ENCODE measurements at regions not wholly inside any gene's neighbourhood (a gene's known extent, or its start where the extent isn't known, plus 50 kb on each side); places are given as distances from the start of the nearest gene placed in this dataset.

- no peaks in the 10 kb centered on the region for H3K4me1 ChIP-seq (ENCODE audit: control insufficient read depth, insufficient read depth, low read length)
- DNase-seq (ENCODE audit: low read depth, low spot score) (no peak), ATAC-seq (no peak)
- intact Hi-C loops (cut with micrococcal nuclease; ENCODE audit: unreplicated experiment) (no loop called here), in situ Hi-C loops (cut with HindIII; ENCODE audit: low pct_unique_long_range_greater_than_20kb, low sequenced_read_pairs) (no loop called here)
- ChIA-PET CTCF (no interaction called here), POLR2A (no interaction called here)
- no peak overlapping the region for H3K27ac ChIP-seq (ENCODE audit: low read length)
- TF ChIP-seq POLR2AphosphoS5 (IDR thresholded peaks at IDR 0.05; ENCODE audit: low read depth, low read length) (no peak), REST (IDR thresholded peaks at IDR 0.05; ENCODE audit: insufficient read depth in 1 of 2, low read depth in 2 of 2, low read length in 1 of 2) (no peak), CTCF (IDR thresholded peaks at IDR 0.05) (no peak), SIN3A (IDR thresholded peaks at IDR 0.05; ENCODE audit: borderline replicate concordance, insufficient read depth, low read depth, low read length) (no peak), TCF7L2 (IDR thresholded peaks at IDR 0.05; ENCODE audit: low read depth, low read length) (no peak)
- BruUV-seq (replicated peaks), result no TSS peak
- H3K27me3 ChIP-seq (ENCODE audit: control insufficient read depth, insufficient read depth, low read length), result no peaks in the 10 kb centered on the region
- H3K36me3 ChIP-seq (ENCODE audit: control insufficient read depth, insufficient read depth, low read length), result no peaks in the 10 kb centered on the region
- no peak overlapping the region for H3K4me3 ChIP-seq (ENCODE audit: low read depth in 2 of 2, low read length in 2 of 2)
- no peaks in the 10 kb centered on the region for H3K9me3 ChIP-seq (ENCODE audit: control insufficient read depth, insufficient read depth, low read depth, low read length)
Observed at GRCh38 chr9:103658156-103658555, 436.0 kb upstream of the SMC2 start.

GRCh38 chr9:103660830-103661229 lies 433.3 kb upstream of the SMC2 start:
- CTCF ChIA-PET, result no interaction called here
- Histone ChIP-seq H3K36me3 (ENCODE audit: control insufficient read depth, insufficient read depth, low read length) (no peaks in the 10 kb centered on the region), H3K27ac (ENCODE audit: low read length) (no peak overlapping the region), H3K9me3 (ENCODE audit: control insufficient read depth, insufficient read depth, low read depth, low read length) (no peaks in the 10 kb centered on the region), H3K4me3 (ENCODE audit: low read depth in 2 of 2, low read length in 2 of 2) (no peak overlapping the region), H3K27me3 (ENCODE audit: control insufficient read depth, insufficient read depth, low read length) (no peaks in the 10 kb centered on the region), H3K4me1 (ENCODE audit: control insufficient read depth, insufficient read depth, low read length) (no peaks in the 10 kb centered on the region)
- DNase-seq (ENCODE audit: low read depth, low spot score) (no peak), ATAC-seq (no peak)
- intact Hi-C loops (cut with micrococcal nuclease; ENCODE audit: unreplicated experiment) (no loop called here), in situ Hi-C loops (cut with HindIII; ENCODE audit: low pct_unique_long_range_greater_than_20kb, low sequenced_read_pairs) (no loop called here)
- POLR2A ChIA-PET, result no interaction called here
- no TSS peak for BruUV-seq (replicated peaks)
- TF ChIP-seq POLR2AphosphoS5 (IDR thresholded peaks at IDR 0.05; ENCODE audit: low read depth, low read length), result no peak
- TF ChIP-seq TCF7L2 (IDR thresholded peaks at IDR 0.05; ENCODE audit: low read depth, low read length), result no peak
- no peak for TF ChIP-seq REST (IDR thresholded peaks at IDR 0.05; ENCODE audit: insufficient read depth in 1 of 2, low read depth in 2 of 2, low read length in 1 of 2)
- no peak for TF ChIP-seq CTCF (IDR thresholded peaks at IDR 0.05)
- TF ChIP-seq SIN3A (IDR thresholded peaks at IDR 0.05; ENCODE audit: borderline replicate concordance, insufficient read depth, low read depth, low read length), result no peak
